ENCODE measurements at regions not wholly inside any gene's neighbourhood (a gene's known extent, or its start where the extent isn't known, plus 50 kb on each side); places are given as distances from the start of the nearest gene placed in this dataset.

DNA sequence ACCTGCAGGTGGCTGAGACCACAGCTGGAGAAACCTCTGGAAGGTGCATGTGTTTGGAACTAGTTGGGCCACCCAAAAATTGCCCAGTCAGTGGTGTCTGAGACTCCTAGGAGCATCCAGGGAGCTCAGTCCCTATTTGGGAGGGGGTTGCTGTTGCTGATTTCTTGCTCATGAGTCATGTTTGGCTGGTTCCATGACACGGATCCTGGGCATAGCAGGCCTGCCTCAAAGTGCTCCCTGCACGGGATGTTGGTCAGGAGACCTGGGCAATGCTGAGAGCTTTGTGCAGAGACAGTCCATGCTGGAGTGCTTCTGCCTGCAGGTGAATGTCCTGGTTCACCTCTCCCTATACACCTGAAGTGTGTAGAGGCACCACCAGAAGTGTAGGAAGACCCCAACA lies 194.2 kb downstream of the GLI2 start:
- Histone ChIP-seq H3K79me1 (replicated peaks; ENCODE audit: low read length, poor library complexity, severe bottlenecking) (peaks cover 25% of the 10 kb centered on the region), H3K9ac (ENCODE audit: low read length) (no peak overlapping the region), H2BK120ac (ENCODE audit: low read depth, low read length) (peak overlapping the region; percentile 39), H2AK5ac (ENCODE audit: low read length, severe bottlenecking) (no peak overlapping the region), H3K14ac (ENCODE audit: low read length in 2 of 2) (no peak overlapping the region), H3K4me2 (ENCODE audit: low read length, poor library complexity, severe bottlenecking) (no peak overlapping the region), H3K36me3 (ENCODE audit: control insufficient read depth in 1 of 2, insufficient read depth in 2 of 2, low read depth in 1 of 2, low read length in 2 of 2) (peaks cover 7 to 24% of the 10 kb centered on the region in 2 experiments), H4K91ac (ENCODE audit: low read length) (no peak overlapping the region), H3K27me3 (ENCODE audit: control insufficient read depth in 1 of 2, insufficient read depth in 1 of 2, low read length in 2 of 2) (no peaks in the 10 kb centered on the region), H2BK15ac (ENCODE audit: low read depth, poor library complexity, severe bottlenecking) (no peak overlapping the region), H2BK12ac (ENCODE audit: low read length in 2 of 2) (no peak overlapping the region), H3K4me3 (ENCODE audit: insufficient read depth in 1 of 2, low read depth in 1 of 2, low read length in 2 of 2) (no peak overlapping the region), H3K4ac (ENCODE audit: low read depth in 1 of 2, low read length in 2 of 2) (no peak overlapping the region), H3K23ac (ENCODE audit: low read length in 2 of 2) (no peak overlapping the region), H3K4me1 (ENCODE audit: control insufficient read depth, insufficient read depth, low read depth, low read length) (peaks cover 38% of the 10 kb centered on the region), H3K18ac (ENCODE audit: low read depth in 1 of 2, low read length in 2 of 2) (no peak overlapping the region), H2AFZ (ENCODE audit: low read depth, low read length) (no peak overlapping the region), H3K9me3 (ENCODE audit: control insufficient read depth, low read length) (no peaks in the 10 kb centered on the region), H3K27ac (ENCODE audit: low read length, poor library complexity, severe bottlenecking) (peak overlapping the region; percentile 17), H4K8ac (ENCODE audit: low read length) (no peak overlapping the region), H2BK5ac (ENCODE audit: low read depth, low read length, poor library complexity, severe bottlenecking) (no peak overlapping the region)
- 33% methylated on average over 2 of the region's 2 CpGs for WGBS
- no peak for DNase-seq

DNA sequence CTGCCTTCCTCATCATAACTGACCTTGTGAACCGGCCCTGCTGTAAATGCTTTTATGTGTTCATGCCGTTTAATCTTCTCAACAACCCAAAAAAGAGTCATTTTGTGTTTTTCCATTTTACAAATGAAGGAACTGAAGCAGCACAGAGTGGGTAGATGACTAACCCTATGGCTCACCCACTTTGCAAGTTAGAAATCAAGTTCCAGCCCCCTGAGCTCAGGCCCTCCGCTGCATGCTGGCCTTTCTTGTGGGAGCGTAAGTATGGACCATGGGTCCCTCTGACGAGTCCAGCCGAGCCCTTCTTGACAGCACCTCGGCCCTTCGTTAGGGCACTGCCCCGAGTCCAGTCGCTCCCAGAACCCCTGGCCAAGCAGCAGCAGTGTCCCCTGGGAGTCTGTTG lies 194.6 kb downstream of the GLI2 start:
- H2BK12ac ChIP-seq (ENCODE audit: low read length in 2 of 2): no peak overlapping the region
- H3K4me3 ChIP-seq (ENCODE audit: insufficient read depth in 1 of 2, low read depth in 1 of 2, low read length in 2 of 2): no peak overlapping the region
- no peak overlapping the region for H3K4ac ChIP-seq (ENCODE audit: low read depth in 1 of 2, low read length in 2 of 2)
- no peak overlapping the region for H2BK15ac ChIP-seq (ENCODE audit: low read depth, poor library complexity, severe bottlenecking)
- H3K79me1 ChIP-seq (replicated peaks; ENCODE audit: low read length, poor library complexity, severe bottlenecking): peaks cover 25% of the 10 kb centered on the region
- no peak overlapping the region for H3K23ac ChIP-seq (ENCODE audit: low read length in 2 of 2)
- H3K4me1 ChIP-seq (ENCODE audit: control insufficient read depth, insufficient read depth, low read depth, low read length): peaks cover 41% of the 10 kb centered on the region
- H3K14ac ChIP-seq (ENCODE audit: low read length in 2 of 2): no peak overlapping the region
- no peak overlapping the region for H2BK120ac ChIP-seq (ENCODE audit: low read depth, low read length)
- H2AK5ac ChIP-seq (ENCODE audit: low read length, severe bottlenecking): peak overlapping the region; percentile 78
- no peaks in the 10 kb centered on the region for H3K9me3 ChIP-seq (ENCODE audit: control insufficient read depth, low read length)
- WGBS: 92% methylated on average over 10 of the region's 10 CpGs
- H2BK5ac ChIP-seq (ENCODE audit: low read depth, low read length, poor library complexity, severe bottlenecking): no peak overlapping the region
- DNase-seq: no peak
- no peak overlapping the region for H3K9ac ChIP-seq (ENCODE audit: low read length)
- H3K4me2 ChIP-seq (ENCODE audit: low read length, poor library complexity, severe bottlenecking): no peak overlapping the region
- no peak overlapping the region for H4K91ac ChIP-seq (ENCODE audit: low read length)
- H3K27me3 ChIP-seq (ENCODE audit: control insufficient read depth in 1 of 2, insufficient read depth in 1 of 2, low read length in 2 of 2): no peaks in the 10 kb centered on the region
- H3K27ac ChIP-seq (ENCODE audit: low read length, poor library complexity, severe bottlenecking): peak overlapping the region; percentile 65
- peaks cover 7 to 24% of the 10 kb centered on the region in 2 experiments for H3K36me3 ChIP-seq (ENCODE audit: control insufficient read depth in 1 of 2, insufficient read depth in 2 of 2, low read depth in 1 of 2, low read length in 2 of 2)
- peak overlapping the region in 1 of 2 experiments; percentile 6 for H3K18ac ChIP-seq (ENCODE audit: low read depth in 1 of 2, low read length in 2 of 2)
- H4K8ac ChIP-seq (ENCODE audit: low read length): no peak overlapping the region
- no peak overlapping the region for H2AFZ ChIP-seq (ENCODE audit: low read depth, low read length)

DNA sequence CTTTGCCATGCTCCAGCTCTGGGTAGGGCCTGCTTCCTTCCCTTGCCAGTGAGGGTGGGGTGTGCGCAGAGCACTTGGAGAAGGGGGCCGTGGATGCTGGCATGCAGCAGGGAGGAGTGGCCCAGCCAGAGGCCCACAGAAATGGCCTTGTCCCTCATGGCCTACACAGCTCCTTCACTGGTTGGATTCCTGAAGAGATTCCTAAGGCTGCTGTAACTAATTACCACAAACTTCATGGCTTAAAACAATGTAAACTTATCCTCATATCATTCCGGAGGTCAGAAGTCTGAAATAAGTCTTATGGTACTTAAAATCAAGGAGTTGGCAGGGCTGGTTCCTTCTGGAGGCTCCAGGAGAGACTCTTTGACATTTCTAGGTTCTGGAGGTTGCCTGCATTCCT lies 195.2 kb downstream of the GLI2 start:
- H3K9ac ChIP-seq (ENCODE audit: low read length): no peak overlapping the region
- H2AK5ac ChIP-seq (ENCODE audit: low read length, severe bottlenecking): peak overlapping the region; percentile 78
- H3K4me3 ChIP-seq (ENCODE audit: insufficient read depth in 1 of 2, low read depth in 1 of 2, low read length in 2 of 2): no peak overlapping the region
- H3K36me3 ChIP-seq (ENCODE audit: control insufficient read depth in 1 of 2, insufficient read depth in 2 of 2, low read depth in 1 of 2, low read length in 2 of 2): peaks cover 7 to 24% of the 10 kb centered on the region in 2 experiments
- DNase-seq: no peak
- no peak overlapping the region for H4K8ac ChIP-seq (ENCODE audit: low read length)
- peak overlapping the region; percentile 65 for H3K27ac ChIP-seq (ENCODE audit: low read length, poor library complexity, severe bottlenecking)
- peak overlapping the region in 1 of 2 experiments; percentile 31 for H2BK12ac ChIP-seq (ENCODE audit: low read length in 2 of 2)
- peak overlapping the region; percentile 9 for H4K91ac ChIP-seq (ENCODE audit: low read length)
- WGBS: 96% methylated on average over 2 of the region's 3 CpGs
- peak overlapping the region in 1 of 2 experiments; percentile 28 for H3K14ac ChIP-seq (ENCODE audit: low read length in 2 of 2)
- no peak overlapping the region for H2BK15ac ChIP-seq (ENCODE audit: low read depth, poor library complexity, severe bottlenecking)
- peaks cover 45% of the 10 kb centered on the region for H3K4me1 ChIP-seq (ENCODE audit: control insufficient read depth, insufficient read depth, low read depth, low read length)
- H2AFZ ChIP-seq (ENCODE audit: low read depth, low read length): no peak overlapping the region
- H3K79me1 ChIP-seq (replicated peaks; ENCODE audit: low read length, poor library complexity, severe bottlenecking): peaks cover 25% of the 10 kb centered on the region
- peak overlapping the region in 1 of 2 experiments; percentile 6 for H3K18ac ChIP-seq (ENCODE audit: low read depth in 1 of 2, low read length in 2 of 2)
- H3K9me3 ChIP-seq (ENCODE audit: control insufficient read depth, low read length): no peaks in the 10 kb centered on the region
- no peak overlapping the region for H2BK120ac ChIP-seq (ENCODE audit: low read depth, low read length)
- H3K4ac ChIP-seq (ENCODE audit: low read depth in 1 of 2, low read length in 2 of 2): no peak overlapping the region
- H3K27me3 ChIP-seq (ENCODE audit: control insufficient read depth in 1 of 2, insufficient read depth in 1 of 2, low read length in 2 of 2): no peaks in the 10 kb centered on the region
- H3K23ac ChIP-seq (ENCODE audit: low read length in 2 of 2): no peak overlapping the region
- no peak overlapping the region for H3K4me2 ChIP-seq (ENCODE audit: low read length, poor library complexity, severe bottlenecking)
- H2BK5ac ChIP-seq (ENCODE audit: low read depth, low read length, poor library complexity, severe bottlenecking): no peak overlapping the region

DNA sequence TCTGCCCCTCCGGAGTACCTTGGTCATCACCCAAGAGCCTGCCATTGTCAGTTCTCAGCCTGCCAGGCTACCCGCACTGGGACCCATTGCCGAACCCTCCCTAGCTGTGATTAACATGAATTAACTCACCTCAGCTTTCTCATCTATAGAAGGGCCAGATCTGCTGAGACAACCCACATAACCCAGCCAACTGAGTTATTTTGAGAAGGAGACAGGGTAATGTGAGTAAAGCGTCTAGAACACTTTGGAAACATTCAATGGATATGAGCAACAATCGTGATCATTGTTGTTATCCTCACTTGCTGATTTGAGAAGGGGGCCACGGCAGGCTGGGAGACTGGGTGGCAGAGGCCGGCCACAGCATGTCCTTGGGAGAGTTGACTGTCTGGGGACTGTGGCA lies 196.8 kb downstream of the GLI2 start:
- H2BK120ac ChIP-seq (ENCODE audit: low read depth, low read length): no peak overlapping the region
- H4K91ac ChIP-seq (ENCODE audit: low read length): peak overlapping the region; percentile 56
- no peak overlapping the region for H4K8ac ChIP-seq (ENCODE audit: low read length)
- no peaks in the 10 kb centered on the region for H3K27me3 ChIP-seq (ENCODE audit: control insufficient read depth in 1 of 2, insufficient read depth in 1 of 2, low read length in 2 of 2)
- H3K9ac ChIP-seq (ENCODE audit: low read length): no peak overlapping the region
- no peak overlapping the region for H3K4me3 ChIP-seq (ENCODE audit: insufficient read depth in 1 of 2, low read depth in 1 of 2, low read length in 2 of 2)
- H3K79me1 ChIP-seq (replicated peaks; ENCODE audit: low read length, poor library complexity, severe bottlenecking): peaks cover 27% of the 10 kb centered on the region
- H2BK12ac ChIP-seq (ENCODE audit: low read length in 2 of 2): peak overlapping the region in 1 of 2 experiments; percentile 23
- no peaks in the 10 kb centered on the region for H3K9me3 ChIP-seq (ENCODE audit: control insufficient read depth, low read length)
- no peak for DNase-seq
- WGBS: 93% methylated on average over 7 of the region's 7 CpGs
- no peak overlapping the region for H2BK5ac ChIP-seq (ENCODE audit: low read depth, low read length, poor library complexity, severe bottlenecking)
- H3K36me3 ChIP-seq (ENCODE audit: control insufficient read depth in 1 of 2, insufficient read depth in 2 of 2, low read depth in 1 of 2, low read length in 2 of 2): peaks cover 6 to 23% of the 10 kb centered on the region in 2 experiments
- peak overlapping the region in 1 of 2 experiments; percentile 62 for H3K4ac ChIP-seq (ENCODE audit: low read depth in 1 of 2, low read length in 2 of 2)
- H2AK5ac ChIP-seq (ENCODE audit: low read length, severe bottlenecking): peak overlapping the region; percentile 24
- H3K27ac ChIP-seq (ENCODE audit: low read length, poor library complexity, severe bottlenecking): no peak overlapping the region
- H3K23ac ChIP-seq (ENCODE audit: low read length in 2 of 2): no peak overlapping the region
- H2AFZ ChIP-seq (ENCODE audit: low read depth, low read length): no peak overlapping the region
- no peak overlapping the region for H3K14ac ChIP-seq (ENCODE audit: low read length in 2 of 2)
- peak overlapping the region; percentile 7 for H2BK15ac ChIP-seq (ENCODE audit: low read depth, poor library complexity, severe bottlenecking)
- H3K18ac ChIP-seq (ENCODE audit: low read depth in 1 of 2, low read length in 2 of 2): peak overlapping the region; percentile 6 to 13
- peaks cover 60% of the 10 kb centered on the region for H3K4me1 ChIP-seq (ENCODE audit: control insufficient read depth, insufficient read depth, low read depth, low read length)
- no peak overlapping the region for H3K4me2 ChIP-seq (ENCODE audit: low read length, poor library complexity, severe bottlenecking)

All from mesenchymal stem cell (in vitro differentiated cells and primary cell).